Endothelial cell of umbilical vein (primary cell): ENCODE measurements at regions not wholly inside any gene's neighbourhood (a gene's known extent, or its start where the extent isn't known, plus 50 kb on each side); places are given as distances from the start of the nearest gene placed in this dataset.

Experiments
- BruUV-seq: library from RNA; stranded (reverse); fragments of 400-500 nt; replicated peaks from 2 replicates; lab custom pipeline; 2021; lab: Mats Ljungman, UMichigan
- CTCF ChIA-PET: fragments of 300-600, 350-600 bp; sonication (Branson Sonifier 250); formaldehyde crosslinking; loops from one replicate; lab custom pipeline; 2021; ENCODE audit warnings: antibody characterized with exemption, inconsistent platforms; lab: Charles Lee
- POLR2A ChIA-PET: fragments of 300-600, 350-600 bp; sonication (Branson Sonifier 250); formaldehyde crosslinking; loops from one replicate; lab custom pipeline; 2021; ENCODE audit warnings: antibody characterized with exemption, inconsistent platforms; lab: Charles Lee
- DNase-seq: peaks from one replicate; pipeline ENCODE4 v3.0.0-alpha.2; 2011; ENCODE audit warnings: low read depth, low spot score
- FAIRE-seq: peaks from 2 replicates; lab custom pipeline; 2011; peaks lifted over from hg19 to GRCh38; lab: Jason Lieb, UNC
- H2AFZ ChIP-seq: 2 replicates; pipeline ENCODE4 v1.6.0; 2012; ENCODE audit warnings: low read depth, low read length, control low read depth, inconsistent platforms
- H3K27ac ChIP-seq: 2 replicates; pipeline ENCODE4 v1.5.1; 2011; ENCODE audit warnings: low read depth, mild to moderate bottlenecking, control low read depth, low read length, moderate library complexity; ENCODE audit not compliant: insufficient read depth
- H3K27me3 ChIP-seq, 2 experiments: 2 replicates each; pipeline versions ENCODE4 v1.6.0 to v1.6.1; 2011; ENCODE audit warnings: low read length in 2 of 2, mixed read lengths in 1 of 2; ENCODE audit not compliant: control insufficient read depth in 2 of 2, insufficient read depth in 2 of 2
- H3K36me3 ChIP-seq, 2 experiments: 2 replicates in 1 of 2; 3 replicates in 1 of 2; pipeline ENCODE4 v1.5.1; 2011; ENCODE audit warnings: low read length in 2 of 2, mild to moderate bottlenecking in 1 of 2, moderate library complexity in 1 of 2; ENCODE audit not compliant: control insufficient read depth in 2 of 2, insufficient read depth in 2 of 2; ENCODE audit errors: extremely low read depth in 1 of 2
- H3K4me1 ChIP-seq: 3 replicates; pipeline ENCODE4 v1.5.1; 2011; ENCODE audit warnings: mild to moderate bottlenecking, low read length; ENCODE audit not compliant: control insufficient read depth, insufficient read depth; ENCODE audit errors: extremely low read depth
- H3K4me2 ChIP-seq: 2 replicates; pipeline ENCODE4 v1.6.1; 2011; ENCODE audit warnings: low read length, control low read depth, mixed read lengths; ENCODE audit not compliant: insufficient read depth
- H3K4me3 ChIP-seq, 3 experiments: fragments of 200-600 bp in 1 of 3; sonication (generic), shearing (Covaris generic) in 1 of 3; replicated peaks in 1 of 3; 2 replicates each; pipeline ENCODE4 v1.5.1; 2011 to 2016; ENCODE audit warnings: control low read depth in 3 of 3, low read length in 3 of 3, mild to moderate bottlenecking in 2 of 3, inconsistent platforms in 1 of 3, low read depth in 1 of 3, moderate library complexity in 1 of 3; ENCODE audit not compliant: insufficient read depth in 1 of 3
- H3K79me2 ChIP-seq: 2 replicates; pipeline ENCODE4 v1.6.0; 2012; ENCODE audit warnings: low read length, inconsistent platforms; ENCODE audit not compliant: control insufficient read depth, insufficient read depth
- H3K9ac ChIP-seq: replicated peaks from 2 replicates; pipeline ENCODE3; 2011; ENCODE audit warnings: low read length, control low read depth; ENCODE audit not compliant: insufficient read depth; ENCODE audit errors: extremely low read depth
- H3K9me1 ChIP-seq: replicated peaks from 3 replicates; pipeline ENCODE4 v1.6.0; 2011; ENCODE audit warnings: mild to moderate bottlenecking, low read length; ENCODE audit not compliant: control insufficient read depth, insufficient read depth; ENCODE audit errors: extremely low read depth
- H3K9me3 ChIP-seq: replicated peaks from 2 replicates; pipeline ENCODE4 v1.5.1; 2012; ENCODE audit warnings: low read length, inconsistent platforms; ENCODE audit not compliant: control insufficient read depth, insufficient read depth
- H4K20me1 ChIP-seq: replicated peaks from 2 replicates; pipeline ENCODE3; 2011; ENCODE audit warnings: mild to moderate bottlenecking, low read length; ENCODE audit not compliant: control insufficient read depth, insufficient read depth; ENCODE audit errors: extremely low read depth
- CTCF ChIP-seq, 2 donors: IDR thresholded peaks; 1 replicate in 1 of 2; 2 replicates in 1 of 2; pipeline ENCODE4 v1.5.1; 2011; ENCODE audit warnings: low read length in 2 of 2, mild to moderate bottlenecking in 2 of 2, moderate library complexity in 2 of 2, control low read depth in 1 of 2, inconsistent platforms in 1 of 2, low read depth in 1 of 2; ENCODE audit not compliant: insufficient read depth in 1 of 2; ENCODE audit errors: extremely low read depth in 1 of 2
- EZH2 ChIP-seq: IDR thresholded peaks from 2 replicates; pipeline ENCODE4 v1.6.1; 2012; ENCODE audit warnings: borderline replicate concordance, low read depth, mild to moderate bottlenecking, moderate library complexity, low read length, inconsistent platforms; ENCODE audit not compliant: severe bottlenecking
- FOS ChIP-seq: IDR thresholded peaks from 2 replicates; pipeline ENCODE4 v1.6.1; 2011; ENCODE audit warnings: mild to moderate bottlenecking, low read length, moderate library complexity, borderline replicate concordance; ENCODE audit not compliant: insufficient read depth
- GATA2 ChIP-seq: IDR thresholded peaks from 2 replicates; pipeline ENCODE4 v1.7.0; 2011; ENCODE audit warnings: low read depth, mild to moderate bottlenecking, moderate library complexity, mixed read lengths, low read length; ENCODE audit not compliant: insufficient read length, insufficient read depth
- JUN ChIP-seq: IDR thresholded peaks from 2 replicates; pipeline ENCODE4 v1.6.1; 2011; ENCODE audit warnings: borderline replicate concordance, low read depth; ENCODE audit not compliant: insufficient read length, insufficient read depth
- MAX ChIP-seq: IDR thresholded peaks from 2 replicates; pipeline ENCODE4 v1.6.1; 2011; ENCODE audit not compliant: insufficient read depth, insufficient read length
- MYC ChIP-seq: IDR thresholded peaks from one replicate; pipeline ENCODE4 v1.6.1; 2011; ENCODE audit warnings: mild to moderate bottlenecking, low read depth, low read length
- POLR2A ChIP-seq: IDR thresholded peaks from 2 replicates; pipeline ENCODE4 v1.6.1; 2012; ENCODE audit warnings: low read depth, mild to moderate bottlenecking, control low read depth, low read length
- POLR2AphosphoS5 ChIP-seq: IDR thresholded peaks from 2 replicates; pipeline ENCODE4 v1.6.1; 2012; ENCODE audit warnings: low read depth, mild to moderate bottlenecking, control low read depth, low read length, moderate library complexity; ENCODE audit not compliant: insufficient read depth
- dilution Hi-C: fragments of 300-500 bp; cut with MboI; formaldehyde crosslinking; loops from one replicate; pipeline ENCODE4 v1.15.0; 2019; ENCODE audit warnings: low sequenced_read_pairs; ENCODE audit not compliant: extremely low pct_ligation_motif_present
- intact Hi-C: fragments of 100-400 bp; cut with micrococcal nuclease; formaldehyde crosslinking; loops from one replicate; pipeline ENCODE4 v1.10.0; 2022

- Histone ChIP-seq H3K4me2 (no peak overlapping the region), H3K9ac (no peak overlapping the region), H4K20me1 (no peaks in the 10 kb centered on the region), H3K9me1 (no peaks in the 10 kb centered on the region), H3K27me3 (no peaks in the 10 kb centered on the region), H3K36me3 (peaks cover 0 to 3% of the 10 kb centered on the region in 2 experiments), H2AFZ (no peak overlapping the region), H3K27ac (no peak overlapping the region), H3K4me1 (no peaks in the 10 kb centered on the region), H3K9me3 (no peaks in the 10 kb centered on the region), H3K79me2 (no peaks in the 10 kb centered on the region), H3K4me3 (no peak overlapping the region)
- no TSS peak for BruUV-seq
- DNase-seq (no peak), FAIRE-seq (no peak)
- TF ChIP-seq POLR2AphosphoS5 (no peak), CTCF (IDR thresholded peaks at IDR 0.05; ENCODE audit: extremely low read depth in 1 of 2, insufficient read depth in 1 of 2, low read depth in 1 of 2, low read length in 2 of 2) (no peak), MAX (no peak), JUN (no peak), POLR2A (no peak), MYC (no peak), EZH2 (no peak), GATA2 (no peak), FOS (no peak)
- intact Hi-C loops (no loop called here), dilution Hi-C loops (no loop called here)
- ChIA-PET CTCF (no interaction called here), POLR2A (no interaction called here)
Measured at GRCh38 chr2:201016859-201017258, 53.4 kb upstream of the ORC2 start.
